DMS53 (cell line): ENCODE measurements at regions not wholly inside any gene's neighbourhood (a gene's known extent, or its start where the extent isn't known, plus 50 kb on each side); places are given as distances from the start of the nearest gene placed in this dataset.

Experiments
- DNase-seq: peaks from one replicate; lab custom pipeline; 2025; lab: John Stamatoyannopoulos, UW

DNA sequence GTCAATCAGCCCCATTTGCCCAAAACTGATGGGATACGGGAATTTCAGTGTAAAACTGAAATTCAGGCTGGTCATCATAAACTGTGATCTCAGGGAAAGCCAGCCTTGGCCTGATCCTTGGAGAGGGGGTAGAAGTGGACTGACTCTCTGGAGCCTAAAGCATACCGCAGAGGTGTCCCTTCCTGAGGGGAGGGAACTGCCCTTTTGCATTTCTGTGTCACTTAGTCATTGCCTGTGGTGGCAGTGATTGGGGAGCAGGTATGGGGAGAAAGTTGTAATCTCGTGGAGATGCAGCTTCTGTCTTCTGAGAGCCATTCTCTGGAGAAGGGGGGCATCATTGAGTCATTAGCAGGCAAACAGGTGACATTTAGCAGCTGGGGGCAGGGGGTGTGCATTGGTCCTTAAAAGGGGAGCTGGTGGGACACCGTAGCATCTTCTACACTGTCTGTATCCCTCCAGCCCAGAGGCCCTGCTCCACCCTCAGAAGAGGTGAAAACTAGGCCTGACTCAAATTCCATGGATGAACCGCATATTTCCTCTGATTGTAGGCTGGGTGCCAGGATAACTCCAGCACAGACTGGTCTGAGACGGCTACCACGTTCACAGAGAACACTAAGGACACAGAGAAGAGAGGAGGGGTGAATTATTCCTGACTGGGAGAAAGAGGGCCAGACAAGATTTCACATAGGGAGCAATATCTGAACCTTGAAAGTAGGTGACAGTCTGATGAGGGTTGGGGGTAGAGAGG, 143.3 kb downstream of the SEC61B start:
- no peak for DNase-seq

DNA sequence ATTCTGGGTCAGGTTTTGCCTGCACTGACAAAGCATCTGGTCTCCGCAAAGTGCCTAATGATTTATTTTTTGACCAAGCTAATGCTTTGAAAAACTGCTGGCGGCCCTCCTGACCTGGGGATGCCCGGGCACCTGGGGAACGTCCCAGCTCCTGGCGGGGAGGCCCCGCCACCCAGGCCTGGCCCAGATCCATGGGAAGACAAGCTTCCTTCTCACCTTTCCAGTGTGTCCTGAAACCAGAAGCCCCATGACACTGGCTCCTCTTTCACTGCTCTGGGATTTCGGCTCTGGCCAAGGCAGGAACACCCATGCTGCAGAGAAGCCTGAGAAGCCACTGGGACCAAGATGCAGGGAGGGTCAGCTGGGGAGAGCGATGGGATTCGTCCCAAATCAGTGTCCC, 144.1 kb downstream of the SEC61B start:
- DNase-seq, result no peak

DNA sequence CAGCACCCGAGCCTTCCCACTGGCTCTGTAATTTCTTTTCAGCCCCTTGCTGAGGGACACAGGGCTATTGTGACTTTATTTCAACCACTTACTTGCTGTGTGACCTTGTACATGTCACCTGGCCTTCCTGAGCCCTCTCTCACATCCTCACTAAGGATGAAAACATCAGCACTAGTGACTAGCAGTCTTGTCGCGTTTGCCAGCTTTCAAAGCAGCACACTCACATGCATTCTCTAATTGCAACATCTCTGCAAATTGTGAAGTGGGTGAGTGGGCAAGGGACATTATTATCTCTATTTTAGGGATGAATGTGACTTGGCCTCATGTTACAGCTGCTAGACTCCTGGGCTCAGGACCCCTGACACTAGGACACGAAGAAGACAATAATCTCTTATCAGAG, 144.5 kb downstream of the SEC61B start:
- DNase-seq, result no peak

DNA sequence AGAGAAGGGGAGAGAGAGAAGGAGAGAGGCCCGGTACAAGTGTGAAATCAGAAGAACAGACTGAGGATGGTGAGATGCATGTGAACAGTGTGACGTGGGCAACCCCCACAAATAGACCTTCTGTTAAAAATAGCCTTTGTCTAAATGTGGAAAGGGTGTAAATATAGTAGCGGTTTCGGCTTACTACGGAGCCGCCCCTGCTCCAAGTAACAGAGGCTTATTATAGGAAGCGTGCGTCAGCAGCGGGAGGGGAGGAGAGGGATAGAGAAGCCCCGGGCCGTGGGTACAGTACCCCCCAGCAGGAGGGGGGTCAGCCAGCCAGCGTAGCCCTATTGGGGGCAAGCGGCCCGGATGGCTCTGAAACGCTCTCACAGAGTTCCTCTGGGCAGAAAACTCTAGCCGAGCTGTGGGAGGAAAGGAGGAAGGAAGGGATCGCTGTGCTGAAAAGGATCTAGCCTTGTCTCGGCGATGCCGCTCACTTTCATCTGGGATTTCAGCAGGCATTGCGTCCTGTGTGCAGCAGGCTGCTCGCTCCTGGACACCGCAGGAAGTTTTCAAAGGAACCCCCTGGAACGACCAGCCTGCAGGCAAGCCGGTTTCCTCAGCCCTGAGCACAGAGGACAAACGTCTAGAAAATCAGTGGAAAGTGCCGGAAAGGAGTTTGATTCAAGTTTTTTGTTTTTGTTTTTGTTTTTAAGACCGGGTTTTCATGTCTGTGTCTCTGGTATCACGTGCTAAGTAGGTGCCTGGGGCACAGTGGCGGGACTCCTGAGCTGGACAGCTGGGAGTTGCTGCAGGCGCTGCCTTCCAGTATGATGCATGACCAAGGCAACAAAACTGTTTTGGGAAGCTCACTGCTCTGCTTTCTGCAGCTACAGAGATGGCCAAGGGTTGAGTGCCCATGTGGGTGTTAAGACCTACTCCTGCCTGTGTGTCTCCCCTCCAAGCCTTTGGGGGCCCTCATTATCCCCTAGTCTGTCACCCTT, 146.6 kb downstream of the SEC61B start:
- peak; percentile 56 for DNase-seq

DNA sequence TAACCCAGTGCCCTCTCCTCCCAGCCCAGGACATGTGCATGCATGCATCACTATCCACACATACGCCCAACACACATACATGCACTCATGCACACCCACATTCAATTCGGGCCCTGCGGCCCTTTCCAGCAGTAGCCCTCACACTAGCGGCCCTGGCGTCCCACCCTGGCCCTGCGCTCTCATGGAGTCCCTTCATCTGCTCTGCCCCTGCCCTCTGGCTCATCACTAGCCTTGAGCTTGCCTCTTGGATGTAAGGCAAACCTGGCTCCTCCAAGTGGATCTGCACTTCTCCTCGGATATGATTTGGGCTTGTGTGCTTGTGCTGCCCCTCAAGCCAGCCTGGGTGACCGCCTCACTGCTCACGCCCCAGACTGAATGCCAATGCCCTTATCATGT, 147.2 kb downstream of the SEC61B start:
- no peak for DNase-seq

DNA sequence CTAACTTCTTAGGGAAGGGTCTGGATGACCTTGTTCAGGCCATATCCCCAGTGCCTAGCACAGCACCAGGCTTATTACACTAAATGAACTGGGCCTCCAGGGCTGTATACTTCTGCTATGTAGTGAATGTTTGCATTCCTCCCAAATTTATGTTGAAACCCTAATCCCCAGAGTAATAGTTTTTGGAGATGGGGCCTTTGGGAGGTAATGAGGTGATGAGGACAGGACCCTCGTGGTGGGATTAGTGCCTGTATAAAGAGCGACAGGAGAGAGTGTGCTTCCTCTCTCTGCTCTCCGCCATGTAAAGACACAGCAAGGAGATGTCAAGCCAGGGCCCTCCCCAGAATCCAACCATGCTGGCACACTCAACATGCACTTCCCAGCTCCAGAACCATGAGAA, 148.3 kb downstream of the SEC61B start:
- DNase-seq, result no peak

DNA sequence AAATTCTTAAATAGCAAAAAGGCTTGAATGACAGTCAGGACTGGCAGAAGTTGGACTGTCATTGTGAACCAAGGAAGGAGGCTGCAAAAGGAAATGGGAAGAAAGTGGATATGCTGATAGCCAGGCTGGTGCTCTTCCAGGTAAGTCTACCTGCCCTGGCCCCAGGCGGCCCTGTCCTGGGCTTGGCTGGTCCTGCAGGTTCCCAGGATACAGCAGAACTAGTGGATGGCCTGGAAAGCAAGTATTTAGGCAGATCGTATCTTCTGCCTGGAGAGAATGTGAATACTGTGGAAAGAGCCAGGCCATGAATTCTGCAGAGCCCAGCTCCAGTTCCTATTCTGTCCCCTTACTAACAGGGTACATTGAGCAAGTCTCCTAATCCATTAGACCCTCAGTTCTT, 149.3 kb downstream of the SEC61B start:
- DNase-seq, result no peak

DNA sequence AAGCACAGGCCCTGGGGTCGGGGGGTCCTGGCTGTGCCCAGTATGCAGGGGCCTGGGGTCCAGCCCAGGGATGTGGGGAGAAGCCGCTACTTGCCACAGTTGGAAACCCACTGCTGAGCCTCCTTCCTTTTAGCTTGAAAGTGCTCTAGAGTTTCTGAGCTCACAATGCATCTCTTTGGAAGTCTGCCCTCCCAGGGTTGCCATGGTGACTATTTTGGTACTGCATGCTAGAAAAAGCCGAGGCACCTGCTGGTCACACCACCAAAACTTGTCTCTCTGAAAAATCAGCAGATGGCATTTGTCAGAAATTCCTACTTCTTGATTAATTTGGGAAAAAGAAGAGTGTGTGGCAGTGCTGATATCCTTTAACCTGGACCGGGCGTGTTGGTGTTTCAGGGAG, 151.8 kb downstream of the SEC61B start:
- peak; percentile 8 for DNase-seq

DNA sequence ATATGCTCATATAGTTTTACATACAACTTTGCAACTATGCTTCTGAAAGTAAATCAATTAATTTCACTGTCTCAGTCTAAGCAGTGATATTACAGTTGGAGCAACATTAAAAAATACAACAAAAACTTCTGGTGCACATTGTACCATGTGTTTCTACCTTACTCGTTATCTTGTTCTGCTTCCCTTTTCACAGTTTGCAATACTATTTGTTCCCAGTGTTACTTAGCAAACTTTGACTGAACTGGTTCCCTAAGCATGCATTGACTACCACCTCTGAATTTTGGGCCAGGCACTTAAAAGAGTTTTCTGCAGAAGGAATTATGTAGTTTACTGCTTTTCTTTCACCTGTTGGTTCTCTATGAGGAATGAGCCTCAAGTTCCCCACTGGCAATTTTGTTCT, 152.7 kb downstream of the SEC61B start:
- no peak for DNase-seq

DNA sequence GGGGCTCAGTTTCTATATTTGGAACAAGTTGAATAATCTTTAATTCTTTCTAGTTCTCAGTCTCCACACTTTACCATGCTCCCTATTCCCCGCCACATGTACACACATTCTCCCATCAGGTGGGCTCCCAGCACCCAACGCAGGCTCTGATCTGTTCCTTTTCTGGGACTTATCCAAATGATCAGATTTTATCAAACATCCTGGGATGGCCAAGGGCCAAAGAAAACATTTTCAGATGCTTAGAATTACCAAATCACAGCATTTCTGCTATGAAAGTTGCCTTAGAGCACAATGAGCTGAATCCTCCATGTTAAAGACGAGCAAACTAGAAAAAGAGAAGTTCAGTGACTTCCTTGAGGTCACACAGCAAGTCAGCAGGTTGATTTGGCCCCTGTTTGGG, 153.4 kb downstream of the SEC61B start:
- no peak for DNase-seq

DNA sequence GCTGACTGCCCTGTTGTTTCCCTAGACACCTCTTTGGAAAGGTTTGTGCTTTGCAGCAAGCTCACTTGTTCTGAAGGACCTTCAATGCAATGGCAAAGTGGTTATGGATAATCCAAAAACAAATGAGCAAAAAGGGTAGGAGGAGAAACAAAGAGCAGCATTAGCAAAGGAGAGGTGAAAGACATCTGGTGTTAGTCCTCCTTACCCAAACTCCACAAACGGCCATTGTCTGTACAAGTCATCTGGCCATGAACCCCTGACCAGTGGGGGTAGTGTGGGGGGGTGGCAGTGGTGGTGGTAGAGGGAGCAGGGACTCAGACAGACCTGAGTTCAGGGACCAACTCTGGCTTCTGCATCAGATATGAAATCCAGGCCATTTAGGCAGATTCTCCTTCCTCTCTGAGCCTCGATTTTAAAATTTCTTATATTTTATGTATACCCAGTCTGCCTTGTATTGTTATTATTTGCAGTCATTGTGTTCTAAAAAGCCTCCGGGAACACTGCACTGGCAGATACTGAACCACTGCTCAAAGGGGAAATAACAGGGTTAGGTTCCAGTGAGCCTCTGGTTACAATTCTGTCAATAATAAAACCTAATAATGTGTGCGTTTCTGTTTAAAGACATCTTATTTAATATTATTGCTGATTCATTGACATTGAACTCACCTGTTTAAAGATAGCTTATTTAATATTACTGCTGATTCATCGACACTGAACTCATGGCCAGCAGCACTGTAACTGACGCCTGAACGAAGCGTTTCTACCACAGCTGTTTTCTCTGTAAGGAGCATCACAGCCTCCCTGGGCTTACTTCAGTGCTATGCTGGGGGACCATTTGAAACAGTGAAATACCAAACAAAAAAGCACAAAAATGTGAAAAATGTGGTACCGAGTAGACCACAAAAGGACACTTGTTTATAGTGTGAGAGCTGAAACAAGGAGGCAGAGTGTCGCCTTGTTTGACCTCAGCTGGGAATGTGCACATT, 156.0 kb downstream of the SEC61B start:
- no peak for DNase-seq

DNA sequence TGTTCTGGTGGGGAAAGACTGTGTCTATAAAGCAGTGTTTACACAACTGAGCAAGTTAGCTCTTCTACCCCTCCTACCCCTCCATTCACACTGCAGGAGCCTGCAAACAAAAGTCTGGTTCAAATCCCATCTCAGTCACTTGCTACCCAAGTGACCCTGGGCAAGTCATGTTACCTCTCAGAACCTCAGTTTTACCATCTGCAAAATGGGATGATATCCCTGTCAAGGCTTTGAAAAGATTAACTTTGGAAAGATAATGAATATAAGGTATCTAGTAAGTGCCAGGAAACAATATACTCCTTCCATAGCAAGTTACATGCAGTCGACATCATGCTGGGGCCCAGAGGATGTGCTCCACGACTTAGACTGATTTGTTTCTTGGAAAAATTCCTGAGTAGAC, 161.5 kb downstream of the SEC61B start:
- DNase-seq, result no peak

DNA sequence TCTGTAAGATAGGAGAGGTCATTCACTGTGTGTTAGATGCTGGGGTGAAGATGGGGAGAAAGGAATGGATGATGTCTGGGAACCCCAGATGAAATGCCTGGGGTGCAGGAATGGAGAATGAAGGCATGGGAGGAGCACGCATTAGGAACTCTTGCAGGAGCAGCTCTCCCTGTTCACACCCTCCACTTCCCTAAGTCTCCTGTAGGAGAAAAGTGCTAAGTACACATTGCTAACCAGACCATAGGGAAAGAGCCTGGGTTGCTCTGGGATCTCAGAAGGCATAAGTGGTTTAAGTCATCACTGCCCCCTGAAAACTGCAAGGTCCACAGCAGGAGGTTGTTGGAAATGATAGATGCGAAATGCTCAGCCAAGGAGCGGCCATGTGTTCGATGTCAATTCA, 163.1 kb downstream of the SEC61B start:
- DNase-seq, result no peak

DNA sequence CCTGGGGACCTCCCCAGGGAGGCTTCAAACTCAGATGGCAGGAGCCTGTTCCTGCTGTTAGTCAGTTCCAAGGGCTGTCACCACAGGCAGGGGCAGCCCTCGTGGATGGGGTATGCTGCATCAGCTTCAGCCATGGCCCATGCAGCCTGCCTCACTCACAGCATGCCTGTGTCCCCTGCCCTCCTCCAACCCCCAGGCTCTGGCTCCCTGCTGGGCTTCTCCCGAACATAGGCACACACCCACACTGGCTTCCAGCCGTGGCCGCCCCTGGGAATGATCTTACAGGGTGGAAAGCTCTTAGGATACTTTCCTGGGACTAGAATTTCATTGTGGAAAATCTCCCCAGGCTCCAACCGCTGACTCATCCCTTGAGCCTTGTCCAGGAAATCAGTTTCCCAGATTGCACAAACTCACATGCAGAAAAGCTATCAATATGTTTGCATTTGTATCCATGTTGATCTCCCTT, 163.8 kb downstream of the SEC61B start:
- DNase-seq, result no peak

DNA sequence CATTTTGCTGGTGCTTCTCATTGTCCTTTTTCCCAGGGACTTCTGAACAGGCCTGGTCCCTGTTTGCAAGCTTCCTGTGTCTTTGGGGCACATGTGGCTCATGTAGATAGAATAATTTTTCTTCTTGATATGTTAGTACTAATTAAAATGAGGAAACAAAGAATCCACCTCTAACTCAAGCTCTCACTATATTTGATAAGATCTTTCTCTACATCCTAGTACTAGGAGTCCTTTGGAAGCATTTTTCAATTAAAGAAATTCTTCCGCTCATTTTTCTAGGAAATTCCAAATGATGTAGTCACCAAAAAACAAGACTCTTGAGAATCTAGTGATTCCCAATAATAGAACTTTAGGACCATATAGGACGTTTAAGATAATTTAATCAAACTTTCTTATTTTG, 165.3 kb downstream of the SEC61B start:
- DNase-seq, result no peak

DNA sequence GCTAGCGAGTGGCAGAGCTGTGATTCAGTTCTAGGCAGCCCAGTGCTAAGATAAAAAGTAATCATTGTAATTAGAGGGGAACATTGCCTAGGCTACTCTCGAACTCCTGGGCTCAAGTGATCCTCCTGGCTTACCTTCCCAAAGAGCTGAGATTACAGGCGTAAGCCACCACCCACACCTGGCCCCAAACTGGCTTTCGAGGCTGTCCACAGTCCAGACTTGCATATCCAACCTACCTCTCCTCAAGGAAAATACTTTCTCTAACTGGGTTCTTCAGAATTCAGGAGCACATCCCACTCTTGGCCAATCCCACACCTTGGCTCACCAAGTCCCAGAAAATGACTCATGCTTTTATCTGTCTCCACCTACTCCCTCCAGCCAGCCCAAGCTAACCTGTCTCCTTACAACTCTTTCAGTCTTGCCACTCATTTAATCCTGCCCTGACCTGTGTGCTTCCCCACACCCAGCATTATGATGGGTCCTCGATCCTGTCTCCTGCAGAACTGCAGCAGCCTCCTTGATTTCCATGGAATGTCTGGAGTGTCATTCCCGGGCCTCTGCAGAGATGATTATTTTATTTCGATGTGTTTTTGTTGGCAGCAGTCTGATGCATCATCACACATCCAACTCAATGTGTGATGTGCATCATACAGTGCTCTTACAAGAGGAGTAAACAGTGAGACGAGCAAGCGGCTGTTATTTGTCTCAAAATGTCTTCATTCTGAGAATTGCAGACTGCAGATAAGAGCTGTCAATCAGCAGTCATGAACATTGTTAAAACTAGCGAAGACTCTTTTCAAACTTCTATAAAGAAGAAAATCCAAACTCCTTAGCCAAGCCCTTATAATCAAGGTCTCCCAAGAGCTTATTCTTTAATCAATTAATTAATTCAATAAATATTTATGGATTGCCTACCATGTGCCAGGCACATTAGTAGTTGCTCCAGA, 167.3 kb downstream of the SEC61B start:
- no peak for DNase-seq

DNA sequence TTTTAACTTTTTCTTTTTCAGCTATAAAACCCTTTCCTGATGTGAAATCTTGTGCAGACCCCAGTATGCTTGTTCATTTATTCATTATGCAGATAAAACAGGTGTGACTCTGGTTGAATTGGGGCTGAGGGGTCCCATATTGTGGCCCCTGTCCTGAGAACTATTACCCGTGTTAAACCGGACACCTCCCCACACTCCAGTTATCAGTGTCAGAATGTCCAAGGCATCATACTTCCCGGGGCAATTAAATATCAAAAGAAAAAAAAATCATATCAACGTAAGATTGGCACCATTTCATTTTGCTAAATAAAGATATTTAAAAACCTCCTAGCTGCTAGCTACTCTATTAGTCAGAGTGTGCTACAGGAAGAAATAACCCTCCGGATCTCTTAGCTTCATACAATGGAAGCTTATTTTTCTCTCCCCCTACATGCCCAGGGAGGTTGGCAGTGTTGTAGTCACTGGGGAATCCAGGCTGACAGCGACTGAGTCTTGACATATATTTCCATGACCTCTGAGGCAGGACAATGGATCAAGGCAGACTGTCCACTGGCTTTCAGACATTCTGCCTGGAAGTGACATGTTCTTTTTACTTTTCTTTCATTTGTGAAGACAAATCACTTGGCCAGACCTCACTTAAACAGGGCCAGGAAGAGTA, 170.0 kb downstream of the SEC61B start:
- DNase-seq, result no peak

DNA sequence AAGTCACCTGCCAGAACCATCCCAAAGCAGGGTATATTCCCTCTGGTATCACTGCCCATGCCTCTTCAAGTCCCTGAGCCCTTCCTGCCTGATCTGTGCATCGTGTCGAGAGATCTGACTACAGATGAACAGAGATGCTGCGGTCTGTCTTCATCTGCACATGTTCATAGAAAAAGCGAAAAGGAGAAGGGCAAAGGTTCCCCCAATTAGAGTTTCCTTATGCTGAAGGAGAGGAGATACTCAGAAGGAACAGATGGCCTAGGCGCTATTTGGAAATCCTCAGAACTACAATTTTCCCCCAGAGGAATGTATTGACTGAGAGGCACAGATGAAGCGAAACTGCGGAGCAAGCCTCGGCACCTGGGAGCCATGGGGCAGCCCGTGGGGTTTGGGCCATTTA, 170.9 kb downstream of the SEC61B start:
- no peak for DNase-seq

DNA sequence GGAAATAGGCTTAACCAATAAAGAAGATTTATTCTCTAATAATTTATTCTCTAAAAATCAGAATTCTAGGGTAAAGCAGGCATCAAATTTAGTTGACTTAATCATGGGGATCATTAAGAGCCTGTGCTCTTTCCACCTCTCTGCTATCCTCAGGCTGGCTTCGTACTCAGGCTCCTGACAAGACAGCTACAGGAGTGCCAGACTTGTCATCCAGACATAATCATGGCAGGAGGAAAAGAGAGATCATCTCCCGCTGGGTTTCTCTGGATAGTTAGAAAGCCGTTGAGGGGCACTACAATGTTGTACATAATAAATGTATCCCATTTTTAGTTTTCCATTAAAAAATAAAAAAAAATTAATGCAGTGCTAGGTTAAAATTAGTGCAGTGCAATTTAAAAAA, 171.9 kb downstream of the SEC61B start:
- no peak for DNase-seq

DNA sequence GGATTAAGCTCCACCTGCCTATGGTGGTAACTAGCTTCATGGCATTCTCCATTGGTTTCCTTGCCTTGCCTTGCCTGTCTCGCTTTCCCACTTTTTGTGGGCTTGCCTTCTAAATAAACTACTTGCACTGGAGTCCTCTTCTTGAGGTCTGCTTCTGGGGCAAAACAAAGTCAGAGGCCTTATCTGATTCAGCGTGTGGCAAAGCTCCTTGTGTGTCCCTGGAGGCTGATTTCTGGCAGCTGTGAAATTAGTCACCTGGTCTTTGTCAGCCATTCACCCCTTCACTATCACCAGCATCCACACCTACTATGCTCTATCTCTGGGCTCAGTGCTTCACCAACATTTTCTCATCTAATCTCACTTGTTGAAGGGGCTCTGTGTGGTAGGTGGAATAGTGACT, 176.2 kb downstream of the SEC61B start:
- no peak for DNase-seq
